ENCODE measurements at regions not wholly inside any gene's neighbourhood (a gene's known extent, or its start where the extent isn't known, plus 50 kb on each side); places are given as distances from the start of the nearest gene placed in this dataset.

- TF ChIP-seq AFF4 (CRISPR knock-in tag; IDR thresholded peaks at IDR 0.05; ENCODE audit: borderline replicate concordance), result no peak
- TF ChIP-seq GRHL2 (CRISPR knock-in tag; IDR thresholded peaks at IDR 0.05; ENCODE audit: insufficient replicate concordance, severe bottlenecking), result no peak
- TF ChIP-seq MXD4 (CRISPR knock-in tag; IDR thresholded peaks at IDR 0.05; ENCODE audit: borderline replicate concordance), result no peak
- no peak for TF ChIP-seq TEAD4 (CRISPR knock-in tag; IDR thresholded peaks at IDR 0.05)
- no peak for TF ChIP-seq CREB1 (CRISPR knock-in tag; IDR thresholded peaks at IDR 0.05)
Observed at GRCh38 chr5:67364381-67364970, 167.9 kb upstream of the CD180 start (continued).

DNA sequence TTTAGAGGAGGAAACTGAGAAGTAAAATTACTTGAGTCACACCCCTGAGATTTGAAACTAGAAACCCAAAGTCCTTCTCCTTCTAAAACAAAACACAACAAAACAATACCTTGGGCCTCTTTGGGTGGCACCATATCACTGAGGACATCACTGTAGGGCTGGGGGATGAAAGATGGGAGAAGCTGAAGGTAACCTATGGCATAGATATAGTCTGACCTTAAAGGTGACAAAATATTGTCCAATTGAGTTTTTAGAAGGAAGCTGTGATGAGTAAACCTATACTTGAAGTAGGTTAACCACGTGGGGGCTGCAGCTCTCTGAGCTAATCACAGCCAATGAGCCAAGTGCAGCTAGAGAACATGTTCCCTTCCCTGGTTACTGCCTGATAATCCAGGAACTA is 167.4 kb upstream of the CD180 start:
- H3K27me3 Mint-ChIP-seq (ENCODE audit: low read depth), result peaks cover 3% of the 10 kb centered on the region; the same call in 1 of the 2 replicates
- ChIA-PET POLR2A (no interaction called here), CTCF (no interaction called here)
- H3K36me3 Mint-ChIP-seq, result no peaks in the 10 kb centered on the region
- no peak overlapping the region for H3K27ac Mint-ChIP-seq
- no peak for DNase-seq (ENCODE audit: low spot score)
- no peak overlapping the region for H3K4me3 Mint-ChIP-seq
- H3K9me3 Mint-ChIP-seq, result 0 out of 2 replicates have a peak, but pooled peaks cover 4% of the 10 kb centered on the region
- no peak for ATAC-seq
- H3K4me1 Mint-ChIP-seq, result peaks cover 8% of the 10 kb centered on the region
- TF ChIP-seq FOXJ3 (CRISPR knock-in tag; IDR thresholded peaks at IDR 0.05; ENCODE audit: borderline replicate concordance), result no peak
- no peak for TF ChIP-seq ZNF423 (CRISPR knock-in tag; IDR thresholded peaks at IDR 0.05)
- TF ChIP-seq CDX4 (CRISPR knock-in tag; IDR thresholded peaks at IDR 0.05; ENCODE audit: borderline replicate concordance), result no peak

DNA sequence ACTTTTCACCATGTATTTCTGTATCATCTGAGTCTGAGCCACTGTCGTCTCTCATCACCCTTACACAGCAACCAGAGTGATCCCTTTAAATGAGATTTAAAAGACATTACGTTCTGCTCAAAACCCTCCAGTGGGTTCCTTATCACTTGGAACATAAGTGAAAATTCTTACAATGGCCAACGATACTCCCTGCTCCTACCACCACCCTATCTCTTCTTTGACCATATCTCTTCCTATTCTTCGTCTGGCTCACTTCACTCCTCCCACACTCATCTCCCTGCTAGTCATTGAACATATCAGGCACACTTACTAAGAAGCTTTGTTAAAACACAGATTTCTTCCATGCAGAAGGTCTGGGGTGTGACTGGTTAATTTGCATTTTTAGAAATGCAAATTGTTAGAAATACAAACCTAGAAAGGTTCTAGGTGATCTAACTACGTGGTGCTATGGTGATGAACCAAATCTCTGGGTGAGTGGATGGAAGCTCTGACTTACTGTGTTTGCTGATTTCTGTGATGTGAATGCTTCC is 166.6 kb upstream of the CD180 start:
- POLR2A ChIA-PET, result no interaction called here
- CTCF ChIA-PET, result no interaction called here
- no peak overlapping the region for H3K27ac Mint-ChIP-seq
- TF ChIP-seq E2F1 (CRISPR knock-in tag; IDR thresholded peaks at IDR 0.05) (no peak), ZNF396 (CRISPR knock-in tag; IDR thresholded peaks at IDR 0.05; ENCODE audit: borderline replicate concordance) (no peak), PREB (CRISPR knock-in tag; IDR thresholded peaks at IDR 0.05; ENCODE audit: borderline replicate concordance) (no peak), ZBTB21 (CRISPR knock-in tag; IDR thresholded peaks at IDR 0.05; ENCODE audit: borderline replicate concordance) (no peak), NR1H2 (CRISPR knock-in tag; IDR thresholded peaks at IDR 0.05) (no peak), ZNF138 (CRISPR knock-in tag; conservative IDR thresholded peaks at IDR 0.05) (no peak), JAZF1 (CRISPR knock-in tag; IDR thresholded peaks at IDR 0.05) (no peak), SMAD4 (CRISPR knock-in tag; IDR thresholded peaks at IDR 0.05) (no peak)
- TF ChIP-seq, protein P1, sequence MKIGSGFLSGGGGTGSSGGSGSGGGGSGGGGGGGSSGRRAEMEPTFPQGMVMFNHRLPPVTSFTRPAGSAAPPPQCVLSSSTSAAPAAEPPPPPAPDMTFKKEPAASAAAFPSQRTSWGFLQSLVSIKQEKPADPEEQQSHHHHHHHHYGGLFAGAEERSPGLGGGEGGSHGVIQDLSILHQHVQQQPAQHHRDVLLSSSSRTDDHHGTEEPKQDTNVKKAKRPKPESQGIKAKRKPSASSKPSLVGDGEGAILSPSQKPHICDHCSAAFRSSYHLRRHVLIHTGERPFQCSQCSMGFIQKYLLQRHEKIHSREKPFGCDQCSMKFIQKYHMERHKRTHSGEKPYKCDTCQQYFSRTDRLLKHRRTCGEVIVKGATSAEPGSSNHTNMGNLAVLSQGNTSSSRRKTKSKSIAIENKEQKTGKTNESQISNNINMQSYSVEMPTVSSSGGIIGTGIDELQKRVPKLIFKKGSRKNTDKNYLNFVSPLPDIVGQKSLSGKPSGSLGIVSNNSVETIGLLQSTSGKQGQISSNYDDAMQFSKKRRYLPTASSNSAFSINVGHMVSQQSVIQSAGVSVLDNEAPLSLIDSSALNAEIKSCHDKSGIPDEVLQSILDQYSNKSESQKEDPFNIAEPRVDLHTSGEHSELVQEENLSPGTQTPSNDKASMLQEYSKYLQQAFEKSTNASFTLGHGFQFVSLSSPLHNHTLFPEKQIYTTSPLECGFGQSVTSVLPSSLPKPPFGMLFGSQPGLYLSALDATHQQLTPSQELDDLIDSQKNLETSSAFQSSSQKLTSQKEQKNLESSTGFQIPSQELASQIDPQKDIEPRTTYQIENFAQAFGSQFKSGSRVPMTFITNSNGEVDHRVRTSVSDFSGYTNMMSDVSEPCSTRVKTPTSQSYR (CRISPR knock-in tag; IDR thresholded peaks at IDR 0.05), result no peak
- TF ChIP-seq, protein P2, sequence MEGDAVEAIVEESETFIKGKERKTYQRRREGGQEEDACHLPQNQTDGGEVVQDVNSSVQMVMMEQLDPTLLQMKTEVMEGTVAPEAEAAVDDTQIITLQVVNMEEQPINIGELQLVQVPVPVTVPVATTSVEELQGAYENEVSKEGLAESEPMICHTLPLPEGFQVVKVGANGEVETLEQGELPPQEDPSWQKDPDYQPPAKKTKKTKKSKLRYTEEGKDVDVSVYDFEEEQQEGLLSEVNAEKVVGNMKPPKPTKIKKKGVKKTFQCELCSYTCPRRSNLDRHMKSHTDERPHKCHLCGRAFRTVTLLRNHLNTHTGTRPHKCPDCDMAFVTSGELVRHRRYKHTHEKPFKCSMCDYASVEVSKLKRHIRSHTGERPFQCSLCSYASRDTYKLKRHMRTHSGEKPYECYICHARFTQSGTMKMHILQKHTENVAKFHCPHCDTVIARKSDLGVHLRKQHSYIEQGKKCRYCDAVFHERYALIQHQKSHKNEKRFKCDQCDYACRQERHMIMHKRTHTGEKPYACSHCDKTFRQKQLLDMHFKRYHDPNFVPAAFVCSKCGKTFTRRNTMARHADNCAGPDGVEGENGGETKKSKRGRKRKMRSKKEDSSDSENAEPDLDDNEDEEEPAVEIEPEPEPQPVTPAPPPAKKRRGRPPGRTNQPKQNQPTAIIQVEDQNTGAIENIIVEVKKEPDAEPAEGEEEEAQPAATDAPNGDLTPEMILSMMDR (IDR thresholded peaks at IDR 0.05), result no peak
- no peak overlapping the region for H3K4me3 Mint-ChIP-seq
- H3K9me3 Mint-ChIP-seq, result 0 out of 2 replicates have a peak, but pooled peaks cover 4% of the 10 kb centered on the region
- peaks cover 8% of the 10 kb centered on the region for H3K4me1 Mint-ChIP-seq
- DNase-seq (ENCODE audit: low spot score) (no peak), ATAC-seq (no peak)
- H3K27me3 Mint-ChIP-seq (ENCODE audit: low read depth), result peaks cover 3% of the 10 kb centered on the region; the same call in 1 of the 2 replicates
- H3K36me3 Mint-ChIP-seq, result no peaks in the 10 kb centered on the region

Data from WTC11 (cell line).